ENCODE measurements at regions not wholly inside any gene's neighbourhood (a gene's known extent, or its start where the extent isn't known, plus 50 kb on each side); places are given as distances from the start of the nearest gene placed in this dataset.

DNA sequence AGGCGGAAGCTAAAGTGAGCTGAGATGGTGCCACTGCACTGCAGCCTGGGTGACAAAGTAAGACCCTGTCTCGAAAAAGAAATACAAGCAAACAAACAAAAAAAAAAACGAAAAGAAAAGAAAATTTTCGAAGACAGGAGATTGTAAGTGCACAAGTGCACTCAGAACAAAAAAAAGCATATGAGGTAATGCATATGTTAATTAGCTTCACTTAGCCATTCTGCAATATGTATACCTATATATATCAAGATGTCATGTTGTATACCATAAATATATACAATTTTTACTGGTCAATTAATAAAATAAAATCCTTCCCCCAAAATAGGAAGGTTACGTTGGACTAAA is 127.5 kb downstream of the RIN2 start:
- H4K20me1 ChIP-seq (ENCODE audit: insufficient read depth) = no peaks in the 10 kb centered on the region
- H3K4me1 ChIP-seq (ENCODE audit: low read depth, poor library complexity, severe bottlenecking) = no peaks in the 10 kb centered on the region
- H3K4me2 ChIP-seq = no peak overlapping the region
- H3K27me3 ChIP-seq (ENCODE audit: insufficient read depth, low read depth) = no peaks in the 10 kb centered on the region
- H2AFZ ChIP-seq (ENCODE audit: low read depth) = no peak overlapping the region
- H3K79me2 ChIP-seq (ENCODE audit: insufficient read depth, low read depth) = no peaks in the 10 kb centered on the region
- no peak overlapping the region for H3K27ac ChIP-seq
- no peak overlapping the region for H3K9ac ChIP-seq
- no peaks in the 10 kb centered on the region for H3K36me3 ChIP-seq (ENCODE audit: insufficient read depth)
- TF ChIP-seq, protein P1, sequence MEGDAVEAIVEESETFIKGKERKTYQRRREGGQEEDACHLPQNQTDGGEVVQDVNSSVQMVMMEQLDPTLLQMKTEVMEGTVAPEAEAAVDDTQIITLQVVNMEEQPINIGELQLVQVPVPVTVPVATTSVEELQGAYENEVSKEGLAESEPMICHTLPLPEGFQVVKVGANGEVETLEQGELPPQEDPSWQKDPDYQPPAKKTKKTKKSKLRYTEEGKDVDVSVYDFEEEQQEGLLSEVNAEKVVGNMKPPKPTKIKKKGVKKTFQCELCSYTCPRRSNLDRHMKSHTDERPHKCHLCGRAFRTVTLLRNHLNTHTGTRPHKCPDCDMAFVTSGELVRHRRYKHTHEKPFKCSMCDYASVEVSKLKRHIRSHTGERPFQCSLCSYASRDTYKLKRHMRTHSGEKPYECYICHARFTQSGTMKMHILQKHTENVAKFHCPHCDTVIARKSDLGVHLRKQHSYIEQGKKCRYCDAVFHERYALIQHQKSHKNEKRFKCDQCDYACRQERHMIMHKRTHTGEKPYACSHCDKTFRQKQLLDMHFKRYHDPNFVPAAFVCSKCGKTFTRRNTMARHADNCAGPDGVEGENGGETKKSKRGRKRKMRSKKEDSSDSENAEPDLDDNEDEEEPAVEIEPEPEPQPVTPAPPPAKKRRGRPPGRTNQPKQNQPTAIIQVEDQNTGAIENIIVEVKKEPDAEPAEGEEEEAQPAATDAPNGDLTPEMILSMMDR (conservative IDR thresholded peaks at IDR 0.05; ENCODE audit: low read depth, low read length) = no peak
- no peak overlapping the region for H3K4me3 ChIP-seq (IDR thresholded peaks at IDR 0.05; ENCODE audit: insufficient read depth, low read depth, low read length)

DNA sequence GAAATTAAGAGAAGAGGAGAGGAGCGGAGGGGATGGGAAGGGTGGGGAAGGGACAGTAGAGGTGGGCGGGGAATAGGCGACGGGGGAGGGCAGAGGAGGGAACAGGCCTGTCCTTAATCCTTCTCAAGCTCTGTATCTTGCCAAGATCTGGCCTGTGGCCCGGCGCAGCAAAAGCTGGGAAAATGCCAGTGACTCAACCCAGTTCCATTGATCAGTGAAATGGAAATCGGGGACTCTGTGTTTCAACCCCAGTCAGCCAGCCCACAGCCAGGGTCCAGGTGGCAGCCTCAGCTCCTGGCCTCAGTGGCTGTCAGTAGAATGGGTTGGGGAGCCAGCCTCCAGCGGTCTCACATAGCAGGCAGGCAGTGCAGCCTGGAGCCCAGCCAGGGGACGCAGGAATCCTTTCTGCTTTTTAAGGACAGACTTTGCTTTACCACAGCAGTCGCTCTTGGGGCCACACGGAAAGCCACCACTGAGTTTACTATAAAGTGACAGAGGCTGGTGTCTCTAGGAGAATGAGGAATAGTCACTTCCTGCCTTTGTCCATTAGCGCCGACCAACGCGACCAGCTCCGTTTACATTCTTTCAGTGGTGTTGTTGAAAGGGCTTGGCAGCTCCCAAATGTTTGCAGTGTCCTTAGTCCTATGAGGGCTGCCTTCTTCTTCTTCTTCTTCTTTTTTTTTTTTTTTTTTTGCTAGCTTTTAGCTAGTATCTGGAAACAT is 128.0 kb downstream of the RIN2 start:
- Histone ChIP-seq H3K27ac (no peak overlapping the region), H3K36me3 (ENCODE audit: insufficient read depth) (no peaks in the 10 kb centered on the region), H3K4me3 (IDR thresholded peaks at IDR 0.05; ENCODE audit: insufficient read depth, low read depth, low read length) (no peak overlapping the region), H3K79me2 (ENCODE audit: insufficient read depth, low read depth) (no peaks in the 10 kb centered on the region), H4K20me1 (ENCODE audit: insufficient read depth) (no peaks in the 10 kb centered on the region), H3K4me1 (ENCODE audit: low read depth, poor library complexity, severe bottlenecking) (no peaks in the 10 kb centered on the region), H3K9ac (no peak overlapping the region), H2AFZ (ENCODE audit: low read depth) (no peak overlapping the region), H3K4me2 (no peak overlapping the region), H3K27me3 (ENCODE audit: insufficient read depth, low read depth) (no peaks in the 10 kb centered on the region)
- TF ChIP-seq, protein P1 (conservative IDR thresholded peaks at IDR 0.05; ENCODE audit: low read depth, low read length) = no peak

DNA sequence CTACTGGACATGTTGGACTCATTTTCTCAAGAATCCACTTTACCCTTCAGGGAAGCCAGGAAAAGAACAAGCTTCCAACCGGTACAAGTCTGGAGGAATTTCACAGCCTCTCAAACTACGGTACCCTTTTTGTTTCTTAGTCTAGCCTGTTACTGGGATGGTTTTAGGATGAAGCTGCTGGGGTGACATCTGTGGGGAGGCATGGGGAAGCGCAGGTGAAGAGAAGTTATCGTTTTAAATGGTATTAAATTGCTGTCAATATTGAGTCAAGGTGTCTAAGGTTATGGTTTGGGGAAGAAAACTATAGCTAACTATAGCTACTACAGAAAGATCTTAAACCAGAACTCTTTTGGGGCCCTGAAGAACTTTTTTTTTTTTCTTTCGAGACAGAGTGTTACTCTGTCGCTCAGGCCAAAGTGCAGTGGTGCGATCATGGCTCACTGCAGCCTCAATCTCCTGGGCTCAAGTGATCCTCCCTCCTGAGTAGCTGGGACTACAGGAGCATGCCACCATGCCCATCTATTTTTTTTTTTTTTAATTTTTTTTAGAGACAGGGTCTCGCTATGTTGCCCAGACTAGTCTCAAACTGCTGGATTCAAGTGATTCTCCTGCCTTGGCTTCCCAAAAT is 128.7 kb downstream of the RIN2 start:
- no peaks in the 10 kb centered on the region for H4K20me1 ChIP-seq (ENCODE audit: insufficient read depth)
- no peaks in the 10 kb centered on the region for H3K79me2 ChIP-seq (ENCODE audit: insufficient read depth, low read depth)
- no peak overlapping the region for H2AFZ ChIP-seq (ENCODE audit: low read depth)
- no peak overlapping the region for H3K9ac ChIP-seq
- H3K36me3 ChIP-seq (ENCODE audit: insufficient read depth) = no peaks in the 10 kb centered on the region
- TF ChIP-seq, protein P1 (conservative IDR thresholded peaks at IDR 0.05; ENCODE audit: low read depth, low read length) = no peak
- no peaks in the 10 kb centered on the region for H3K27me3 ChIP-seq (ENCODE audit: insufficient read depth, low read depth)
- no peak overlapping the region for H3K4me2 ChIP-seq
- H3K4me1 ChIP-seq (ENCODE audit: low read depth, poor library complexity, severe bottlenecking) = no peaks in the 10 kb centered on the region
- H3K4me3 ChIP-seq (IDR thresholded peaks at IDR 0.05; ENCODE audit: insufficient read depth, low read depth, low read length) = no peak overlapping the region
- H3K27ac ChIP-seq = no peak overlapping the region

DNA sequence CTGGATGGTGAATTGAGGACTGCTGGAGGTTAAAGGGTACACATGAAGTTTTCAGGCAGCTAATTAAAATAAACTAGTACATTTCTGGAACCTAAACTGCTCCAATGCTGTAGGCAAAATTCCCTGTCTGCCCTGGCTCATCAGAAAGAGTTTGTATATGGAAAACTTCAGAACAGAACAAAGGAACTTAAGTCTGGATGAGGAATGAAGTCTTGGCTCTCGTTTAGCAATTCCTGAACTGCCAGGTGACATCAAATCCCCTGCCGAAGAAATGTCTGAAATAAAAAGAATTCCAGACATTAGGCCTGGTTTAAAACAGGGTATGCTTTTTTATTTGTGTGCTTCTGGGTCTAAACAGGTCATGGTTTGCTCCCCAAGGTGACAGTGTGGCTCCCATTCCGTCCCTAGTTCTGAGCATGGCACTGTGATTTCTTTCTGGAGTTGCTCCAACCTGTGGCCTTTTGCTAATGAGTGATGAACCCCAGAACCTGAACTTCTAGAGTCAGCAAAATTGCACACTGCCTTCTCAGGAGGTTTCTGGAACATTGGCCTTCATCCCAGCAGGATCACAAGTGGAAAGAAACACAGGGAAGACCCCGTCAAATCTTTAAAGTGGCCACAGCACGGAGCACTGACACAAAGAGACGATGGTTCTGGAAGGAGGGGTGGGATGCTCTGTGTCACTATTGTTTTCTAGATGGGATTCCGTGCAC is 129.4 kb upstream of the NAA20 start:
- Histone ChIP-seq H3K79me2 (ENCODE audit: insufficient read depth, low read depth) (no peaks in the 10 kb centered on the region), H4K20me1 (ENCODE audit: insufficient read depth) (no peaks in the 10 kb centered on the region), H3K27me3 (ENCODE audit: insufficient read depth, low read depth) (no peaks in the 10 kb centered on the region), H2AFZ (ENCODE audit: low read depth) (no peak overlapping the region), H3K4me2 (no peak overlapping the region), H3K4me1 (ENCODE audit: low read depth, poor library complexity, severe bottlenecking) (no peaks in the 10 kb centered on the region), H3K4me3 (IDR thresholded peaks at IDR 0.05; ENCODE audit: insufficient read depth, low read depth, low read length) (no peak overlapping the region), H3K9ac (no peak overlapping the region), H3K27ac (no peak overlapping the region), H3K36me3 (ENCODE audit: insufficient read depth) (no peaks in the 10 kb centered on the region)
- TF ChIP-seq, protein P1 (conservative IDR thresholded peaks at IDR 0.05; ENCODE audit: low read depth, low read length) = no peak

Measured in KMS-11 (cell line).